Sigmoid colon (tissue), 4 donors: ENCODE measurements at regions not wholly inside any gene's neighbourhood (a gene's known extent, or its start where the extent isn't known, plus 50 kb on each side); places are given as distances from the start of the nearest gene placed in this dataset.

Experiments
- EP300 ChIP-seq, 4 donors: sonication (generic); formaldehyde crosslinking; IDR thresholded peaks; one replicate each; pipeline ENCODE4 v1.6.1; 2017; ENCODE audit warnings: antibody characterized with exemption in 4 of 4
- POLR2A ChIP-seq, 2 donors: fragments of 450-650 bp; IDR thresholded peaks; one replicate each; pipeline ENCODE4 v1.6.1; 2016; ENCODE audit warnings: antibody characterized with exemption in 2 of 2, mild to moderate bottlenecking in 2 of 2, moderate library complexity in 2 of 2
- POLR2AphosphoS5 ChIP-seq, 4 donors: sonication (generic); formaldehyde crosslinking; IDR thresholded peaks; one replicate each; pipeline ENCODE4 v1.6.1; 2017; ENCODE audit warnings: antibody characterized with exemption in 4 of 4
- TF ChIP-seq, protein P1 (sequence below), 4 experiments: fragments of 450-650 bp in 3 of 4; fragments of 200-600 bp in 1 of 4; IDR thresholded peaks; one replicate each; pipeline ENCODE4 v1.5.1; 2016 to 2019; ENCODE audit warnings: antibody characterized with exemption in 4 of 4, mild to moderate bottlenecking in 3 of 4, moderate library complexity in 2 of 4

DNA sequence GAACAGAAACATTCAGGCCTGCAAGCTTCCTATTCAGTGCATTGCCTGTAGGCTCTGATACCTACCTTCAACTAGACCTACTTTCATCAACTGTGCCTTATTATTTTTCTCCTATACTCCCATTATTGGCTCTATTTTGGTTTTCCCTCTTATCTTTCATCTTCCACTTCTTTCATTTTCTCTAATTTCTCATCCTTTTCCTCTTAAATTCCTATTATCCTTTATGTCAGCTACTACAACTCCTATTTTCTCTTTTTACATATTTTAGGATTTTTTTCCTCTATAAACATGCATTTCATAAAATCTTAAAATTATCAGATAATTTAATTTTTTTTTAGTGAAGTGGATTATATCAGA lies 61.6 kb upstream of the PRDM8 start:
- TF ChIP-seq, protein P1, sequence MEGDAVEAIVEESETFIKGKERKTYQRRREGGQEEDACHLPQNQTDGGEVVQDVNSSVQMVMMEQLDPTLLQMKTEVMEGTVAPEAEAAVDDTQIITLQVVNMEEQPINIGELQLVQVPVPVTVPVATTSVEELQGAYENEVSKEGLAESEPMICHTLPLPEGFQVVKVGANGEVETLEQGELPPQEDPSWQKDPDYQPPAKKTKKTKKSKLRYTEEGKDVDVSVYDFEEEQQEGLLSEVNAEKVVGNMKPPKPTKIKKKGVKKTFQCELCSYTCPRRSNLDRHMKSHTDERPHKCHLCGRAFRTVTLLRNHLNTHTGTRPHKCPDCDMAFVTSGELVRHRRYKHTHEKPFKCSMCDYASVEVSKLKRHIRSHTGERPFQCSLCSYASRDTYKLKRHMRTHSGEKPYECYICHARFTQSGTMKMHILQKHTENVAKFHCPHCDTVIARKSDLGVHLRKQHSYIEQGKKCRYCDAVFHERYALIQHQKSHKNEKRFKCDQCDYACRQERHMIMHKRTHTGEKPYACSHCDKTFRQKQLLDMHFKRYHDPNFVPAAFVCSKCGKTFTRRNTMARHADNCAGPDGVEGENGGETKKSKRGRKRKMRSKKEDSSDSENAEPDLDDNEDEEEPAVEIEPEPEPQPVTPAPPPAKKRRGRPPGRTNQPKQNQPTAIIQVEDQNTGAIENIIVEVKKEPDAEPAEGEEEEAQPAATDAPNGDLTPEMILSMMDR (IDR thresholded peaks at IDR 0.05) = no peak
- TF ChIP-seq POLR2A (IDR thresholded peaks at IDR 0.05) (no peak), POLR2AphosphoS5 (IDR thresholded peaks at IDR 0.05) (no peak), EP300 (IDR thresholded peaks at IDR 0.05) (no peak)
